ENCODE measurements at regions not wholly inside any gene's neighbourhood (a gene's known extent, or its start where the extent isn't known, plus 50 kb on each side); places are given as distances from the start of the nearest gene placed in this dataset.
"Not testable (repeated sequence)": the region's sequence is repeated elsewhere in the genome, so short reads cannot be mapped to it uniquely, and the experiment has no call there.

- DNase-seq = no peak
Measured at GRCh38 chr14:57150449-57150848, 118.3 kb downstream of the EXOC5 start.

- no peak for DNase-seq
Measured at GRCh38 chr14:57139173-57139572, 129.5 kb downstream of the EXOC5 start.

GRCh38 chr14:57136669-57137328 lies 131.9 kb downstream of the EXOC5 start:
- peak; percentile 66 for DNase-seq

- not testable (repeated sequence) for DNase-seq
Measured at GRCh38 chr14:57127809-57128208, 140.9 kb downstream of the EXOC5 start.

- no peak for DNase-seq
Measured at GRCh38 chr14:57122129-57122528, 146.6 kb downstream of the EXOC5 start.

GRCh38 chr14:57112072-57112807 lies 156.5 kb downstream of the EXOC5 start:
- not testable (repeated sequence) for DNase-seq

- DNase-seq = not testable (repeated sequence)
Measured at GRCh38 chr14:57110411-57110810, 158.3 kb downstream of the EXOC5 start.

- no peak for DNase-seq
Measured at GRCh38 chr14:57091030-57091608, 177.6 kb downstream of the EXOC5 start.

- peak; percentile 75 for DNase-seq
Measured at GRCh38 chr14:57089901-57090300, 178.8 kb downstream of the EXOC5 start.

- DNase-seq = no peak
Measured at GRCh38 chr14:57087841-57088240, 180.9 kb downstream of the EXOC5 start.

- DNase-seq = no peak
Measured at GRCh38 chr14:57086271-57087162, 182.2 kb downstream of the EXOC5 start.

GRCh38 chr14:57085801-57086200 lies 182.9 kb downstream of the EXOC5 start:
- no peak for DNase-seq

- no peak for DNase-seq
Measured at GRCh38 chr14:57085043-57085442, 183.7 kb downstream of the EXOC5 start.

GRCh38 chr14:57080691-57081090 lies 188.0 kb downstream of the EXOC5 start:
- no peak for DNase-seq

- DNase-seq = no peak
Measured at GRCh38 chr14:57078054-57078453, 190.7 kb downstream of the EXOC5 start.

- DNase-seq = no peak
Measured at GRCh38 chr14:57073986-57074385, 194.7 kb downstream of the EXOC5 start.

- DNase-seq = no peak
Measured at GRCh38 chr14:57071639-57072038, 197.1 kb downstream of the EXOC5 start.

- no peak for DNase-seq
Measured at GRCh38 chr14:57069702-57070101, 199.0 kb downstream of the EXOC5 start.

- DNase-seq = no peak
Measured at GRCh38 chr14:57068511-57068910, 200.2 kb downstream of the EXOC5 start.

- DNase-seq = no peak
Measured at GRCh38 chr14:57066887-57067513, 201.7 kb downstream of the EXOC5 start.

- no peak for DNase-seq
Measured at GRCh38 chr14:57066463-57066862, 202.2 kb downstream of the EXOC5 start.

GRCh38 chr14:57061009-57061711 lies 207.5 kb downstream of the EXOC5 start:
- no peak for DNase-seq
